Activated CD4-positive, alpha-beta T cell treated with anti-CD3 and anti-CD28 coated beads for 36 hours (primary cell): ENCODE measurements at regions not wholly inside any gene's neighbourhood (a gene's known extent, or its start where the extent isn't known, plus 50 kb on each side); places are given as distances from the start of the nearest gene placed in this dataset.

ENCODE experiments used
- ATAC-seq: fragments of 200-7000 bp; cut with Tn5 transposase; one replicate; pipeline ENCODE4 v1.10.0; 2021; ENCODE audit warnings: mild to moderate bottlenecking, moderate library complexity
- CTCF ChIA-PET: fragments of 350-600 bp; sonication (Branson Sonifier 250); formaldehyde crosslinking; loops from one replicate; lab custom pipeline; 2021; ENCODE audit warnings: antibody characterized with exemption; lab: Charles Lee
- POLR2A ChIA-PET: fragments of 350-600 bp; sonication (Branson Sonifier 250); formaldehyde crosslinking; loops from one replicate; lab custom pipeline; 2021; ENCODE audit warnings: antibody characterized with exemption, inconsistent platforms; lab: Charles Lee
- DNase-seq: peaks from one replicate; pipeline ENCODE4 v3.0.0-alpha.2; 2020
- H3K27ac Mint-ChIP-seq: one replicate; pipeline ENCODE4 v1.8.0; 2021; ENCODE audit warnings: mixed read lengths
- H3K27me3 Mint-ChIP-seq: one replicate; pipeline ENCODE4 v1.8.0; 2021; ENCODE audit warnings: mixed read lengths
- H3K36me3 Mint-ChIP-seq: one replicate; pipeline ENCODE4 v1.8.0; 2021; ENCODE audit warnings: low read depth, mixed read lengths
- H3K4me1 Mint-ChIP-seq: one replicate; pipeline ENCODE4 v1.8.0; 2021; ENCODE audit warnings: mixed read lengths
- H3K4me3 Mint-ChIP-seq: one replicate; pipeline ENCODE4 v1.8.0; 2021; ENCODE audit warnings: mild to moderate bottlenecking, moderate library complexity, mixed read lengths
- H3K9me3 Mint-ChIP-seq: one replicate; pipeline ENCODE4 v1.8.0; 2021; ENCODE audit warnings: low read depth, mixed read lengths
- intact Hi-C, 2 experiments: fragments of 100-400 bp; cut with DNase I in 1 of 2; cut with micrococcal nuclease in 1 of 2; formaldehyde crosslinking; loops; one replicate each; pipeline versions ENCODE4 v1.14.2 to v1.15.1; 2022 to 2024; cut with DNase I, micrococcal nuclease

- no peak overlapping the region for H3K27ac Mint-ChIP-seq
- ATAC-seq (no peak), DNase-seq (no peak)
- no peaks in the 10 kb centered on the region for H3K36me3 Mint-ChIP-seq
- ChIA-PET CTCF (no interaction called here), POLR2A (no interaction called here)
- no peaks in the 10 kb centered on the region for H3K9me3 Mint-ChIP-seq
- H3K4me3 Mint-ChIP-seq = no peak overlapping the region
- intact Hi-C loops = no loop called here
- no peaks in the 10 kb centered on the region for H3K27me3 Mint-ChIP-seq
- no peaks in the 10 kb centered on the region for H3K4me1 Mint-ChIP-seq
Observed at GRCh38 chr1:82640352-82640751, 839.6 kb downstream of the ADGRL2 start.

- CTCF ChIA-PET = no interaction called here
- H3K4me1 Mint-ChIP-seq = no peaks in the 10 kb centered on the region
- H3K4me3 Mint-ChIP-seq = no peak overlapping the region
Observed at GRCh38 chr1:82634266-82634665, 833.5 kb downstream of the ADGRL2 start.

GRCh38 chr1:82632155-82632554 lies 831.4 kb downstream of the ADGRL2 start:
- Mint-ChIP-seq H3K9me3 (no peaks in the 10 kb centered on the region), H3K36me3 (no peaks in the 10 kb centered on the region), H3K27me3 (no peaks in the 10 kb centered on the region), H3K4me1 (no peaks in the 10 kb centered on the region), H3K27ac (no peak overlapping the region), H3K4me3 (no peak overlapping the region)
- no peak for ATAC-seq
- intact Hi-C loops = no loop called here
- POLR2A ChIA-PET = no interaction called here
- DNase-seq = no peak
- CTCF ChIA-PET = no interaction called here

More at GRCh38 chr1:82634266-82634665, 833.5 kb downstream of the ADGRL2 start:
- intact Hi-C loops = no loop called here
- no peaks in the 10 kb centered on the region for H3K27me3 Mint-ChIP-seq
- ATAC-seq (no peak), DNase-seq (no peak)
- H3K27ac Mint-ChIP-seq = no peak overlapping the region
- H3K9me3 Mint-ChIP-seq = no peaks in the 10 kb centered on the region
- no peaks in the 10 kb centered on the region for H3K36me3 Mint-ChIP-seq
- POLR2A ChIA-PET = no interaction called here

- ATAC-seq (no peak), DNase-seq (no peak)
- no peaks in the 10 kb centered on the region for H3K4me1 Mint-ChIP-seq
- no peak overlapping the region for H3K4me3 Mint-ChIP-seq
- no peaks in the 10 kb centered on the region for H3K27me3 Mint-ChIP-seq
- H3K9me3 Mint-ChIP-seq = peaks cover 8% of the 10 kb centered on the region
- no peak overlapping the region for H3K27ac Mint-ChIP-seq
- CTCF ChIA-PET = no interaction called here
- H3K36me3 Mint-ChIP-seq = no peaks in the 10 kb centered on the region
- POLR2A ChIA-PET = no interaction called here
- intact Hi-C loops = no loop called here
Observed at GRCh38 chr1:82628887-82629286, 828.2 kb downstream of the ADGRL2 start.

GRCh38 chr1:82625537-82625936 lies 824.8 kb downstream of the ADGRL2 start:
- H3K27me3 Mint-ChIP-seq = no peaks in the 10 kb centered on the region
- intact Hi-C loops = no loop called here
- ChIA-PET CTCF (no interaction called here), POLR2A (no interaction called here)
- no peak overlapping the region for H3K4me3 Mint-ChIP-seq
- no peak for ATAC-seq
- H3K27ac Mint-ChIP-seq = no peak overlapping the region
- H3K36me3 Mint-ChIP-seq = no peaks in the 10 kb centered on the region
- peaks cover 8% of the 10 kb centered on the region for H3K9me3 Mint-ChIP-seq
- no peaks in the 10 kb centered on the region for H3K4me1 Mint-ChIP-seq
- no peak for DNase-seq

GRCh38 chr1:82621076-82621475 lies 820.3 kb downstream of the ADGRL2 start:
- intact Hi-C loops = no loop called here
- H3K27me3 Mint-ChIP-seq = no peaks in the 10 kb centered on the region
- no peaks in the 10 kb centered on the region for H3K36me3 Mint-ChIP-seq
- ChIA-PET CTCF (no interaction called here), POLR2A (no interaction called here)
- no peak overlapping the region for H3K27ac Mint-ChIP-seq
- DNase-seq = no peak
- no peak for ATAC-seq
- peaks cover 3% of the 10 kb centered on the region for H3K9me3 Mint-ChIP-seq
- H3K4me3 Mint-ChIP-seq = no peak overlapping the region
- H3K4me1 Mint-ChIP-seq = no peaks in the 10 kb centered on the region

- intact Hi-C loops = no loop called here
- DNase-seq = no peak
- CTCF ChIA-PET = no interaction called here
Observed at GRCh38 chr1:82614090-82614489, 813.4 kb downstream of the ADGRL2 start.

GRCh38 chr1:82612986-82613385 lies 812.3 kb downstream of the ADGRL2 start:
- DNase-seq (no peak), ATAC-seq (no peak)
- intact Hi-C loops = no loop called here
- no peaks in the 10 kb centered on the region for H3K4me1 Mint-ChIP-seq
- H3K9me3 Mint-ChIP-seq = no peaks in the 10 kb centered on the region
- ChIA-PET CTCF (no interaction called here), POLR2A (no interaction called here)
- no peak overlapping the region for H3K27ac Mint-ChIP-seq
- no peaks in the 10 kb centered on the region for H3K27me3 Mint-ChIP-seq
- no peaks in the 10 kb centered on the region for H3K36me3 Mint-ChIP-seq
- H3K4me3 Mint-ChIP-seq = no peak overlapping the region

More at GRCh38 chr1:82614090-82614489, 813.4 kb downstream of the ADGRL2 start:
- Mint-ChIP-seq H3K36me3 (no peaks in the 10 kb centered on the region), H3K27ac (no peak overlapping the region), H3K27me3 (no peaks in the 10 kb centered on the region), H3K4me3 (no peak overlapping the region), H3K4me1 (no peaks in the 10 kb centered on the region), H3K9me3 (no peaks in the 10 kb centered on the region)
- no peak for ATAC-seq
- POLR2A ChIA-PET = no interaction called here

GRCh38 chr1:82606546-82606945 lies 805.8 kb downstream of the ADGRL2 start:
- no peaks in the 10 kb centered on the region for H3K36me3 Mint-ChIP-seq
- no peaks in the 10 kb centered on the region for H3K4me1 Mint-ChIP-seq
- H3K9me3 Mint-ChIP-seq = no peaks in the 10 kb centered on the region
- ChIA-PET CTCF (no interaction called here), POLR2A (no interaction called here)
- ATAC-seq (no peak), DNase-seq (no peak)
- no peak overlapping the region for H3K27ac Mint-ChIP-seq
- H3K4me3 Mint-ChIP-seq = no peak overlapping the region
- intact Hi-C loops = no loop called here
- H3K27me3 Mint-ChIP-seq = no peaks in the 10 kb centered on the region

- ChIA-PET POLR2A (no interaction called here), CTCF (no interaction called here)
- no peak for DNase-seq
- no peak overlapping the region for H3K27ac Mint-ChIP-seq
- H3K27me3 Mint-ChIP-seq = no peaks in the 10 kb centered on the region
- no peak overlapping the region for H3K4me3 Mint-ChIP-seq
- H3K4me1 Mint-ChIP-seq = no peaks in the 10 kb centered on the region
- no peak for ATAC-seq
- intact Hi-C loops = no loop called here
- no peaks in the 10 kb centered on the region for H3K36me3 Mint-ChIP-seq
- no peaks in the 10 kb centered on the region for H3K9me3 Mint-ChIP-seq
Observed at GRCh38 chr1:82604524-82604923, 803.8 kb downstream of the ADGRL2 start.

GRCh38 chr1:82600314-82600713 lies 799.6 kb downstream of the ADGRL2 start:
- POLR2A ChIA-PET = no interaction called here

GRCh38 chr1:82598812-82599211 lies 798.1 kb downstream of the ADGRL2 start:
- H3K27ac Mint-ChIP-seq = no peak overlapping the region
- no peaks in the 10 kb centered on the region for H3K36me3 Mint-ChIP-seq
- H3K4me1 Mint-ChIP-seq = peaks cover 6% of the 10 kb centered on the region
- DNase-seq (no peak), ATAC-seq (no peak)
- H3K9me3 Mint-ChIP-seq = no peaks in the 10 kb centered on the region
- no peak overlapping the region for H3K4me3 Mint-ChIP-seq
- intact Hi-C loops = no loop called here
- POLR2A ChIA-PET = no interaction called here
- CTCF ChIA-PET = no interaction called here
- H3K27me3 Mint-ChIP-seq = no peaks in the 10 kb centered on the region

More at GRCh38 chr1:82600314-82600713, 799.6 kb downstream of the ADGRL2 start:
- intact Hi-C loops = no loop called here
- Mint-ChIP-seq H3K4me3 (no peak overlapping the region), H3K9me3 (no peaks in the 10 kb centered on the region), H3K27ac (no peak overlapping the region), H3K27me3 (no peaks in the 10 kb centered on the region), H3K36me3 (no peaks in the 10 kb centered on the region), H3K4me1 (peaks cover 6% of the 10 kb centered on the region)
- DNase-seq (no peak), ATAC-seq (no peak)
- CTCF ChIA-PET = no interaction called here

- intact Hi-C loops = no loop called here
- POLR2A ChIA-PET = no interaction called here
- Mint-ChIP-seq H3K4me3 (no peak overlapping the region), H3K36me3 (no peaks in the 10 kb centered on the region), H3K9me3 (no peaks in the 10 kb centered on the region), H3K4me1 (peaks cover 6% of the 10 kb centered on the region), H3K27ac (no peak overlapping the region), H3K27me3 (no peaks in the 10 kb centered on the region)
- no peak for ATAC-seq
- CTCF ChIA-PET = no interaction called here
- DNase-seq = no peak
Observed at GRCh38 chr1:82598337-82598736, 797.6 kb downstream of the ADGRL2 start.
